Fibroblast of lung (primary cell): ENCODE measurements at regions not wholly inside any gene's neighbourhood (a gene's known extent, or its start where the extent isn't known, plus 50 kb on each side); places are given as distances from the start of the nearest gene placed in this dataset.
A peak's percentile ranks its signal among the peaks of the same experiment; 100 is the strongest.

ENCODE experiments used
- DNase-seq, 2 donors: peaks; one replicate each; pipeline versions ENCODE4 v3.0.0 to v3.0.0-alpha.2; 2010; ENCODE audit warnings: low read depth in 2 of 2
- H2AFZ ChIP-seq: 2 replicates; pipeline ENCODE4 v1.5.1; 2012; ENCODE audit warnings: low read length, control low read depth, inconsistent platforms
- H3K27ac ChIP-seq: 2 replicates; pipeline ENCODE4 v1.5.1; 2011; ENCODE audit warnings: low read length, control low read depth; ENCODE audit not compliant: insufficient read depth
- H3K27me3 ChIP-seq: 2 replicates; pipeline ENCODE4 v1.5.1; 2011; ENCODE audit warnings: mild to moderate bottlenecking, low read length; ENCODE audit not compliant: control insufficient read depth, insufficient read depth
- H3K36me3 ChIP-seq: 2 replicates; pipeline ENCODE4 v1.5.1; 2011; ENCODE audit warnings: low read length; ENCODE audit not compliant: control insufficient read depth, insufficient read depth
- H3K4me1 ChIP-seq: 2 replicates; pipeline ENCODE4 v1.5.1; 2011; ENCODE audit warnings: low read length; ENCODE audit not compliant: control insufficient read depth, insufficient read depth; ENCODE audit errors: extremely low read depth
- H3K4me2 ChIP-seq: 2 replicates; pipeline ENCODE4 v1.5.1; 2011; ENCODE audit warnings: low read length, control low read depth; ENCODE audit not compliant: insufficient read depth; ENCODE audit errors: extremely low read depth
- H3K4me3 ChIP-seq, 4 experiments: fragments of 200-600 bp in 1 of 4; sonication (generic) in 1 of 4; replicated peaks in 1 of 4; 2 replicates each; pipeline ENCODE4 v1.5.1; 2011 to 2016; ENCODE audit warnings: low read length in 4 of 4, low read depth in 3 of 4, mild to moderate bottlenecking in 3 of 4, control low read depth in 2 of 4, inconsistent platforms in 1 of 4, mixed read lengths in 1 of 4; ENCODE audit not compliant: insufficient read depth in 1 of 4; ENCODE audit errors: control extremely low read depth in 1 of 4
- H3K79me2 ChIP-seq: 2 replicates; pipeline ENCODE4 v1.5.1; 2012; ENCODE audit warnings: mild to moderate bottlenecking, low read length, inconsistent platforms; ENCODE audit not compliant: control insufficient read depth, insufficient read depth
- H3K9ac ChIP-seq: 2 replicates; pipeline ENCODE4 v1.5.1; 2011; ENCODE audit warnings: mild to moderate bottlenecking, low read length, control low read depth; ENCODE audit not compliant: insufficient read depth
- H3K9me3 ChIP-seq: 2 replicates; pipeline ENCODE4 v1.5.1; 2012; ENCODE audit warnings: low read depth, low read length; ENCODE audit not compliant: control insufficient read depth, insufficient read depth
- H4K20me1 ChIP-seq: 2 replicates; pipeline ENCODE4 v1.5.1; 2011; ENCODE audit warnings: low read length; ENCODE audit not compliant: control insufficient read depth, insufficient read depth; ENCODE audit errors: extremely low read depth
- EZH2 ChIP-seq: IDR thresholded peaks from 2 replicates; pipeline ENCODE4 v1.5.1; 2012; ENCODE audit warnings: low read length, control low read depth, mild to moderate bottlenecking; ENCODE audit errors: missing control alignments
- TF ChIP-seq, protein P1 (sequence below), 2 donors: IDR thresholded peaks in 1 of 2; conservative IDR thresholded peaks in 1 of 2; 1 replicate in 1 of 2; 2 replicates in 1 of 2; pipeline ENCODE4 v1.5.1; 2011 to 2012; ENCODE audit warnings: low read length in 2 of 2, control low read depth in 1 of 2, inconsistent platforms in 1 of 2, low read depth in 1 of 2, mild to moderate bottlenecking in 1 of 2

GRCh38 chr1:234972411-234973191, 156.0 kb downstream of the TOMM20 start:
- no peaks in the 10 kb centered on the region for H3K9me3 ChIP-seq
- no peak overlapping the region for H3K4me3 ChIP-seq
- H3K36me3 ChIP-seq = no peaks in the 10 kb centered on the region
- no peaks in the 10 kb centered on the region for H4K20me1 ChIP-seq
- H2AFZ ChIP-seq = no peak overlapping the region
- peak overlapping the region; percentile 14 for H3K27ac ChIP-seq
- peaks cover 38% of the 10 kb centered on the region for H3K4me1 ChIP-seq
- TF ChIP-seq, protein P1, sequence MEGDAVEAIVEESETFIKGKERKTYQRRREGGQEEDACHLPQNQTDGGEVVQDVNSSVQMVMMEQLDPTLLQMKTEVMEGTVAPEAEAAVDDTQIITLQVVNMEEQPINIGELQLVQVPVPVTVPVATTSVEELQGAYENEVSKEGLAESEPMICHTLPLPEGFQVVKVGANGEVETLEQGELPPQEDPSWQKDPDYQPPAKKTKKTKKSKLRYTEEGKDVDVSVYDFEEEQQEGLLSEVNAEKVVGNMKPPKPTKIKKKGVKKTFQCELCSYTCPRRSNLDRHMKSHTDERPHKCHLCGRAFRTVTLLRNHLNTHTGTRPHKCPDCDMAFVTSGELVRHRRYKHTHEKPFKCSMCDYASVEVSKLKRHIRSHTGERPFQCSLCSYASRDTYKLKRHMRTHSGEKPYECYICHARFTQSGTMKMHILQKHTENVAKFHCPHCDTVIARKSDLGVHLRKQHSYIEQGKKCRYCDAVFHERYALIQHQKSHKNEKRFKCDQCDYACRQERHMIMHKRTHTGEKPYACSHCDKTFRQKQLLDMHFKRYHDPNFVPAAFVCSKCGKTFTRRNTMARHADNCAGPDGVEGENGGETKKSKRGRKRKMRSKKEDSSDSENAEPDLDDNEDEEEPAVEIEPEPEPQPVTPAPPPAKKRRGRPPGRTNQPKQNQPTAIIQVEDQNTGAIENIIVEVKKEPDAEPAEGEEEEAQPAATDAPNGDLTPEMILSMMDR (conservative IDR thresholded peaks at IDR 0.05 in 1 of 2, IDR thresholded peaks at IDR 0.05 in 1 of 2; ENCODE audit: low read depth in 1 of 2, low read length in 2 of 2) = no peak
- TF ChIP-seq EZH2 = no peak
- no peaks in the 10 kb centered on the region for H3K27me3 ChIP-seq
- no peaks in the 10 kb centered on the region for H3K79me2 ChIP-seq
- no peak overlapping the region for H3K4me2 ChIP-seq
- H3K9ac ChIP-seq = no peak overlapping the region
- peak in 1 of 2 donors; percentile 60 for DNase-seq

DNA sequence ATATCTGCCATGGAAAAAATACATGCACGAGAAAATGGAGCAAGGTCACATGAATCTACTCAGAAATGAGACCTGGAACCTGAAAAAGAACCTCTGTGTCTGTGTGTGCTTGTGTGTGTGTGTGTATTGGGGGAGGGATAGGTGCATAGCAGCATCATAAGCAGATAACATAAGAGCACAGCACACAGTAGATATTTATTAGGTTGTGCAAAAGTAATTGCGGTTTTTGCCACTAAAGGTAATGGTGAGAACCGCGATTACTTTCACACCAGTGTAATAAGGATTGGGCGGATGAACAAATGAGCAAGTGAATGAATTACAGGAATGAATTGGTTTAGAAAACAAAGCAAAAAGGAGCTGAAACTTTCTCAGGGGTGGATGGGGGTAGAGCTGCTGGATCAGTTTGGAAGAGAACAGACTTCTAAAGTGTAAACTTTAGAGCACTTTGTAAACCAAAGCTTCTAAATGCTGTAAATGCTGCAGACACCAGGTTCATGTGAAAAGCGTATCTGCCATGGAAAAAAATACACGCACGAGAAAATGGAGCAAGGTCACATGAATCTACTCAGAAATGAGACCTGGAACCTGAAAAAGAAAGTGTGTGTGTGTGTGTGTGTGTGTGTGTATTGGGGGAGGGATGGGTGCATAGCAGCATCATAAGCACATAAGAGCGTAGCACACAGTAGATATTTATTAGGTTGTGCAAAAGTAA, 156.9 kb downstream of the TOMM20 start:
- Histone ChIP-seq H3K9me3 (no peaks in the 10 kb centered on the region), H4K20me1 (no peaks in the 10 kb centered on the region), H3K4me2 (no peak overlapping the region), H3K9ac (peak overlapping the region; percentile 39), H3K79me2 (no peaks in the 10 kb centered on the region), H3K27me3 (no peaks in the 10 kb centered on the region), H3K4me1 (peaks cover 38% of the 10 kb centered on the region), H3K27ac (peak overlapping the region; percentile 91), H3K4me3 (no peak overlapping the region), H2AFZ (no peak overlapping the region), H3K36me3 (no peaks in the 10 kb centered on the region)
- DNase-seq = no peak
- TF ChIP-seq EZH2 = no peak
- TF ChIP-seq, protein P1 (conservative IDR thresholded peaks at IDR 0.05 in 1 of 2, IDR thresholded peaks at IDR 0.05 in 1 of 2; ENCODE audit: low read depth in 1 of 2, low read length in 2 of 2) = no peak

DNA sequence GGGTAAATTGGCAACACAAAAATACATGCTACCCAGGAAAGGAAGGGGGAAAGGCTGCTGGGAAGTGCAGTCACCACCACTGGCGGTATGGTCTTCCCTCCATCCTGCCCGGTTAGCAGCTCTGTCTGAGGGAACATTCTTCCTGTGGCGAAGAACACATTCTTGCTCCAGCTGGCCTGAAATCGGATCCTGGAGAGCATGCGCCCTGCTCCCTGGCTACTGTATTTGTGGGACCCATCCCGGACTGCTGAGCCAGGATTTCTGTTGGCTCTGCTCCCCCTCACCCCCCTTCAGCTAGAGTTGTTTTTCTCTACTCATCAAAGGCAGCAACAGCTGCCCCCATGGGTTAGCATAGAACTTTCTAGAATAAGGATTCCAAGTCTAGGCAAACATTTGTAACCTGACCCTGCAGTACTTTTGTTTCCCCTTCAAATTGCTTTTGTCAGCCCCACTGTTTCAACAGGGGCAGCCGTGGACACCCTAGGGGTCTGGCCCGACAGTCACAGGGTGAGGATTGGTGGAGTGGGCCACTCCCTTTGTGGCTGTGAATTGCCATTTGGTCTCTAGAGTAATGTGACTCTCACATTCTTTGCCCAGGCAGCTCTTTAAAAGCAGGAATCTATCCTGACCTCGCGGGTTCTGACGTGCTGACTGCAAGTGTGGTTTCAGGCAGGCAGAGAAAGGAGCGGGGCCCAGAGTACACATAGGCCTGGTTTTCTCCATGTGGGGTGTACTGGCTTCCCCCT, 157.7 kb downstream of the TOMM20 start:
- Histone ChIP-seq H2AFZ (no peak overlapping the region), H3K4me1 (peaks cover 36% of the 10 kb centered on the region), H3K9me3 (no peaks in the 10 kb centered on the region), H4K20me1 (no peaks in the 10 kb centered on the region), H3K27ac (peak overlapping the region; percentile 91), H3K36me3 (no peaks in the 10 kb centered on the region), H3K4me2 (peak overlapping the region; percentile 91), H3K9ac (peak overlapping the region; percentile 39), H3K4me3 (peak overlapping the region in 2 of 4 experiments; percentile 1 to 51), H3K27me3 (no peaks in the 10 kb centered on the region), H3K79me2 (no peaks in the 10 kb centered on the region)
- TF ChIP-seq, protein P1 (conservative IDR thresholded peaks at IDR 0.05 in 1 of 2, IDR thresholded peaks at IDR 0.05 in 1 of 2; ENCODE audit: low read depth in 1 of 2, low read length in 2 of 2) = no peak
- no peak for TF ChIP-seq EZH2
- peak; percentile 99 to 100 for DNase-seq
